ENCODE measurements at regions not wholly inside any gene's neighbourhood (a gene's known extent, or its start where the extent isn't known, plus 50 kb on each side); places are given as distances from the start of the nearest gene placed in this dataset.

DNA sequence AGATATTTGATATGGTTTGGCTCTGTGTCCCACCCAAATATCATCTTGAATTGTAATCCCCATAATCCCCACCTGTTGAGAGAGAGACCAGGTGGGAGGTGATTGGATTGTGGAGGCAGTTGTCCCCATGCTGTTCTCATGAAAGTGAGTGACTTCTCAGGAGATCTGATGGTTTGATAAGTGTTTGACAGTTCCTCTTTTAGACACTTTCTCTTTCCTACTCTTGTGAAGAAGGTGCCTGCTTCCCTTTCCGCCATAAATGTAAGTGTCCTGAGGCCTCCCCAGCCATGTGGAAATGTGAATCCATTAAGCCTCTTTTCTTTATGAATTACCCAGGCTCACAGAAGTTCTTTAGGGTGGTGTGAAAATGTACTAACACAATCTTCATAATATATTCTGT, 1404.0 kb upstream of the ADGRB3 start:
- no peak; the same call in 2 of the 3 replicates for ATAC-seq (ENCODE audit: insufficient read depth, low read depth)
- Histone ChIP-seq H2AFZ (ENCODE audit: low read depth, low read length) (no peak overlapping the region), H3K4me2 (ENCODE audit: insufficient read depth, low read length) (no peak overlapping the region), H4K20me1 (ENCODE audit: insufficient read depth, low read length) (no peaks in the 10 kb centered on the region), H3K27ac (ENCODE audit: low read length) (no peak overlapping the region), H3K4me1 (ENCODE audit: insufficient read depth, low read length) (peaks cover 4% of the 10 kb centered on the region; the same call in 1 of the 2 replicates), H3K4me3 (ENCODE audit: low read depth in 1 of 2, low read length in 2 of 2) (no peak overlapping the region), H3K27me3 (ENCODE audit: insufficient read depth, low read length, poor library complexity) (no peaks in the 10 kb centered on the region), H3K9me3 (ENCODE audit: insufficient read depth, low read length, severe bottlenecking) (no peaks in the 10 kb centered on the region), H3K79me2 (ENCODE audit: insufficient read depth, low read length) (no peaks in the 10 kb centered on the region), H3K36me3 (ENCODE audit: insufficient read depth, low read length) (no peaks in the 10 kb centered on the region), H3K9ac (ENCODE audit: low read depth, low read length) (no peak overlapping the region)
- no peak for DNase-seq
- no peak for TF ChIP-seq EZH2 (IDR thresholded peaks at IDR 0.05; ENCODE audit: borderline replicate concordance, low read depth, low read length, severe bottlenecking)
- TF ChIP-seq, protein P1, sequence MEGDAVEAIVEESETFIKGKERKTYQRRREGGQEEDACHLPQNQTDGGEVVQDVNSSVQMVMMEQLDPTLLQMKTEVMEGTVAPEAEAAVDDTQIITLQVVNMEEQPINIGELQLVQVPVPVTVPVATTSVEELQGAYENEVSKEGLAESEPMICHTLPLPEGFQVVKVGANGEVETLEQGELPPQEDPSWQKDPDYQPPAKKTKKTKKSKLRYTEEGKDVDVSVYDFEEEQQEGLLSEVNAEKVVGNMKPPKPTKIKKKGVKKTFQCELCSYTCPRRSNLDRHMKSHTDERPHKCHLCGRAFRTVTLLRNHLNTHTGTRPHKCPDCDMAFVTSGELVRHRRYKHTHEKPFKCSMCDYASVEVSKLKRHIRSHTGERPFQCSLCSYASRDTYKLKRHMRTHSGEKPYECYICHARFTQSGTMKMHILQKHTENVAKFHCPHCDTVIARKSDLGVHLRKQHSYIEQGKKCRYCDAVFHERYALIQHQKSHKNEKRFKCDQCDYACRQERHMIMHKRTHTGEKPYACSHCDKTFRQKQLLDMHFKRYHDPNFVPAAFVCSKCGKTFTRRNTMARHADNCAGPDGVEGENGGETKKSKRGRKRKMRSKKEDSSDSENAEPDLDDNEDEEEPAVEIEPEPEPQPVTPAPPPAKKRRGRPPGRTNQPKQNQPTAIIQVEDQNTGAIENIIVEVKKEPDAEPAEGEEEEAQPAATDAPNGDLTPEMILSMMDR (IDR thresholded peaks at IDR 0.05; ENCODE audit: borderline replicate concordance, extremely low read depth, low read length, poor library complexity, severe bottlenecking): no peak

DNA sequence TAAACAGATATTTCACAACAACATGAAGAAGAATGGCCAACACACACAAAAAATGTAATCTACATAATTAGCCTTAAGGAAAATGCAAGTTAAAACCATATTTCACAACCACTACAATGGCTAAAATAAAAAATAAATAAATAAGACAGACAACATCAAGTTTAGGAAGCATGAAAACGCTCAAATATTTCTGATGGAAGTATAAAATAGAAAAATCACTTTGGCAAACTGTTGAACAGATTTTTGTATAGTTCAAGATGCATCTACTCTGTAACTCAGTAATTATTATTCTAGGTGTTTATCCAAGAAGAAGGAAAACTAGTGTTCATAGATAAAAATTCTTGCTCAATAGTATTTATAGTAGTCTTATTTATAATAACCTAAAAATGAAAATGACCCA, 1410.1 kb upstream of the ADGRB3 start:
- no peak overlapping the region for H2AFZ ChIP-seq (ENCODE audit: low read depth, low read length)
- H3K79me2 ChIP-seq (ENCODE audit: insufficient read depth, low read length): no peaks in the 10 kb centered on the region

DNA sequence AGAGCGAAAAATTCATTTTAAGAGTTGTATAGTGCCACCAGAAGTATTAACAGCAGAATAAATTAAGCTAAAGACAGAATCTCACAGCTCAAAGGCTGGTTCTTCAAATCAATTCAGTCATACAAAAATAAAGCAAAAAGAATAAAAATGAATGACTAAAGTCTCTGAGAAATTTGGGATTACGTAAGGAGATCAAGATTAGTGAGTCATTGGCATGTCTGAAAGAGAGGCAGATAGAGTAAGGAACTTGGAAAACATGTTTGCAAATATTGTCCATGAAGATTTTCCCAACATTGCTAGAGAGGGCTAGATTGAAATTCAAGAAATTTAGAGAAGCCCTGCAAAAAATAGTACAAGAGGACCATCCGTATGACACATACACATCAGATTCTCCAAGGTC, 1413.9 kb upstream of the ADGRB3 start:
- no peaks in the 10 kb centered on the region for H3K9me3 ChIP-seq (ENCODE audit: insufficient read depth, low read length, severe bottlenecking)
- H3K36me3 ChIP-seq (ENCODE audit: insufficient read depth, low read length): no peaks in the 10 kb centered on the region
- no peaks in the 10 kb centered on the region for H3K79me2 ChIP-seq (ENCODE audit: insufficient read depth, low read length)
- DNase-seq (no peak), ATAC-seq (ENCODE audit: insufficient read depth, low read depth) (no peak)
- no peak overlapping the region for H3K4me2 ChIP-seq (ENCODE audit: insufficient read depth, low read length)
- no peak for TF ChIP-seq EZH2 (IDR thresholded peaks at IDR 0.05; ENCODE audit: borderline replicate concordance, low read depth, low read length, severe bottlenecking)
- TF ChIP-seq, protein P1 (IDR thresholded peaks at IDR 0.05; ENCODE audit: borderline replicate concordance, extremely low read depth, low read length, poor library complexity, severe bottlenecking): no peak
- no peaks in the 10 kb centered on the region for H4K20me1 ChIP-seq (ENCODE audit: insufficient read depth, low read length)
- no peaks in the 10 kb centered on the region for H3K27me3 ChIP-seq (ENCODE audit: insufficient read depth, low read length, poor library complexity)
- H3K4me1 ChIP-seq (ENCODE audit: insufficient read depth, low read length): no peaks in the 10 kb centered on the region
- no peak overlapping the region for H3K4me3 ChIP-seq (ENCODE audit: low read depth in 1 of 2, low read length in 2 of 2)
- H3K9ac ChIP-seq (ENCODE audit: low read depth, low read length): no peak overlapping the region
- no peak overlapping the region for H3K27ac ChIP-seq (ENCODE audit: low read length)
- H2AFZ ChIP-seq (ENCODE audit: low read depth, low read length): no peak overlapping the region

More for the DNA sequence above, 1410.1 kb upstream of the ADGRB3 start:
- ATAC-seq (ENCODE audit: insufficient read depth, low read depth) (no peak), DNase-seq (no peak)
- no peak overlapping the region for H3K4me2 ChIP-seq (ENCODE audit: insufficient read depth, low read length)
- H3K4me1 ChIP-seq (ENCODE audit: insufficient read depth, low read length): no peaks in the 10 kb centered on the region
- no peaks in the 10 kb centered on the region for H3K36me3 ChIP-seq (ENCODE audit: insufficient read depth, low read length)
- no peak overlapping the region for H3K4me3 ChIP-seq (ENCODE audit: low read depth in 1 of 2, low read length in 2 of 2)
- no peak overlapping the region for H3K27ac ChIP-seq (ENCODE audit: low read length)
- H3K9ac ChIP-seq (ENCODE audit: low read depth, low read length): no peak overlapping the region
- H3K27me3 ChIP-seq (ENCODE audit: insufficient read depth, low read length, poor library complexity): no peaks in the 10 kb centered on the region
- TF ChIP-seq, protein P1 (IDR thresholded peaks at IDR 0.05; ENCODE audit: borderline replicate concordance, extremely low read depth, low read length, poor library complexity, severe bottlenecking): no peak
- TF ChIP-seq EZH2 (IDR thresholded peaks at IDR 0.05; ENCODE audit: borderline replicate concordance, low read depth, low read length, severe bottlenecking): no peak
- H4K20me1 ChIP-seq (ENCODE audit: insufficient read depth, low read length): no peaks in the 10 kb centered on the region
- H3K9me3 ChIP-seq (ENCODE audit: insufficient read depth, low read length, severe bottlenecking): no peaks in the 10 kb centered on the region

DNA sequence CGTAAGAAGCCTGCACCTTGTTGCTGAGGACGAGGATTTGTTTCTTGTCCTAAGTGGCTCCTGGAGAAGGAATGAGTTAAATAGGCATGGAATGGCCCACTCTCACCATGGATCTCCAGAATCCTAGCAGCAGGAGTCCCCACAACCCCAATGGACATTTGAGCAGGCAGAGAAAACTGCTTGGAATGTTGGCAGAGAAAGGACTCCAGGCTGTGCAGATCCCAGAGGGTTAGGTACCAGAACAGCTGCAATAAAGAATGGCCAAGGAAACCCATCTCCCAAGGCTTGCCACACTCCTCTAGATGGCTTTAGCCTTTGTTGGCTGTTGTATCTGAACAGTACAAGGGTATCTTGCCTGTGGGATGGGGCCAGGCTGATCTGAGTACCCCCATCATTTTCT, 1415.7 kb upstream of the ADGRB3 start:
- Histone ChIP-seq H3K4me3 (ENCODE audit: low read depth in 1 of 2, low read length in 2 of 2) (no peak overlapping the region), H3K27ac (ENCODE audit: low read length) (no peak overlapping the region), H4K20me1 (ENCODE audit: insufficient read depth, low read length) (no peaks in the 10 kb centered on the region), H3K36me3 (ENCODE audit: insufficient read depth, low read length) (no peaks in the 10 kb centered on the region), H3K4me1 (ENCODE audit: insufficient read depth, low read length) (no peaks in the 10 kb centered on the region), H3K9me3 (ENCODE audit: insufficient read depth, low read length, severe bottlenecking) (no peaks in the 10 kb centered on the region), H2AFZ (ENCODE audit: low read depth, low read length) (no peak overlapping the region), H3K79me2 (ENCODE audit: insufficient read depth, low read length) (no peaks in the 10 kb centered on the region), H3K4me2 (ENCODE audit: insufficient read depth, low read length) (no peak overlapping the region), H3K27me3 (ENCODE audit: insufficient read depth, low read length, poor library complexity) (no peaks in the 10 kb centered on the region), H3K9ac (ENCODE audit: low read depth, low read length) (no peak overlapping the region)
- no peak for TF ChIP-seq EZH2 (IDR thresholded peaks at IDR 0.05; ENCODE audit: borderline replicate concordance, low read depth, low read length, severe bottlenecking)
- TF ChIP-seq, protein P1 (IDR thresholded peaks at IDR 0.05; ENCODE audit: borderline replicate concordance, extremely low read depth, low read length, poor library complexity, severe bottlenecking): no peak
- no peak for ATAC-seq (ENCODE audit: insufficient read depth, low read depth)
- no peak for DNase-seq
